Lung (tissue), 11 donors: ENCODE measurements at regions not wholly inside any gene's neighbourhood (a gene's known extent, or its start where the extent isn't known, plus 50 kb on each side); places are given as distances from the start of the nearest gene placed in this dataset.

Source experiments
- ATAC-seq: fragments of 200-7000 bp; cut with Tn5 transposase; one replicate; pipeline ENCODE4 v1.9.1; 2020; ENCODE audit warnings: moderate number of reproducible peaks; ENCODE audit not compliant: insufficient read depth, low FRiP score
- DNase-seq, 3 donors: peaks; one replicate each; pipeline ENCODE4 v3.0.0-alpha.2; 2013 to 2017
- H3K27ac ChIP-seq, 2 donors: one replicate each; pipeline ENCODE4 v1.5.1; 2013; ENCODE audit warnings: mild to moderate bottlenecking in 2 of 2, moderate library complexity in 2 of 2, control low read depth in 1 of 2, inconsistent platforms in 1 of 2, low read depth in 1 of 2, low read length in 1 of 2
- H3K27me3 ChIP-seq, 3 donors: one replicate each; pipeline ENCODE4 v1.5.1; 2013; ENCODE audit warnings: low read length in 2 of 3; ENCODE audit not compliant: control insufficient read depth in 3 of 3, insufficient read depth in 3 of 3
- H3K36me3 ChIP-seq, 4 donors: one replicate each; pipeline ENCODE4 v1.5.1; 2013; ENCODE audit warnings: low read length in 4 of 4, mild to moderate bottlenecking in 1 of 4, moderate library complexity in 1 of 4; ENCODE audit not compliant: control insufficient read depth in 4 of 4, insufficient read depth in 4 of 4
- H3K4me1 ChIP-seq, 5 donors: one replicate each; pipeline ENCODE4 v1.5.1; 2013; ENCODE audit warnings: low read length in 5 of 5, mild to moderate bottlenecking in 2 of 5, moderate library complexity in 1 of 5; ENCODE audit not compliant: control insufficient read depth in 5 of 5, insufficient read depth in 5 of 5
- H3K4me3 ChIP-seq: one replicate; pipeline ENCODE4 v1.5.1; 2013; ENCODE audit warnings: mild to moderate bottlenecking, control low read depth, moderate library complexity
- H3K9ac ChIP-seq, 2 donors: one replicate each; pipeline ENCODE4 v1.5.1; 2013; ENCODE audit warnings: low read length in 2 of 2, control low read depth in 1 of 2; ENCODE audit not compliant: insufficient read depth in 1 of 2
- H3K9me3 ChIP-seq, 4 donors: one replicate each; pipeline ENCODE4 v1.5.1; 2013; ENCODE audit warnings: low read length in 3 of 4, mild to moderate bottlenecking in 1 of 4, moderate library complexity in 1 of 4; ENCODE audit not compliant: control insufficient read depth in 4 of 4, insufficient read depth in 3 of 4
- WGBS, 2 donors: extraction: QIAGEN DNeasy Blood & Tissue Kit; methylation state at CpG; one replicate each; pipeline ENCODE4 v1.1.7; 2013; 5-methylcytosine and 5-hydroxymethylcytosine counted together
- TF ChIP-seq, protein P1 (sequence below): IDR thresholded peaks from 2 replicates; pipeline ENCODE4 v1.5.1; 2012; ENCODE audit warnings: mild to moderate bottlenecking; ENCODE audit errors: control extremely low read depth, extremely low read depth
- donor health status: control.
- donor health status: control.
- donor health status: Bipolar disorder and iron deficiency.
- donor health status: healthy.
- donor health status: DM: yes; HTN: yes; CAD: no.

DNA sequence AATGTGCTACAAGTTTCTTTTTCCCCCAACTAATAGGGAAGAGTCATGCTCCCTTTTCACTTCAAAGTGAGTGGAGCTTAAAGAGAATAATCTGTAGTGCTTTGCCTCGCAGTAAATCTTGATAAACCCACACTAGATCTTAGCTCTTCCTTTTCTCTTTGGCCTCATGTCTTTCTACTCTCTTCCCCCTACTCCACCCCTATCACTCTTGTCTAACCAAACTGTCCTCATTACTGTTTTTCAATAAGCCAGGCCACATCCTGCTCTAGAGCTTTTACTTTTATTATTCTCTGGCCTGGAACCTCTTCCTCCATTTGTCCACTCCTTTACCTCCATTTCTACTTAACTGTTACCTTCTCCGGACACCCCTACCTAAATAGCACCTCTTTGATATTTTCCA, 291.0 kb upstream of the SATB1 start:
- Histone ChIP-seq H3K27ac (no peak overlapping the region), H3K9me3 (no peaks in the 10 kb centered on the region), H3K9ac (no peak overlapping the region), H3K27me3 (no peaks in the 10 kb centered on the region), H3K36me3 (no peaks in the 10 kb centered on the region), H3K4me1 (no peaks in the 10 kb centered on the region), H3K4me3 (no peak overlapping the region)
- TF ChIP-seq, protein P1, sequence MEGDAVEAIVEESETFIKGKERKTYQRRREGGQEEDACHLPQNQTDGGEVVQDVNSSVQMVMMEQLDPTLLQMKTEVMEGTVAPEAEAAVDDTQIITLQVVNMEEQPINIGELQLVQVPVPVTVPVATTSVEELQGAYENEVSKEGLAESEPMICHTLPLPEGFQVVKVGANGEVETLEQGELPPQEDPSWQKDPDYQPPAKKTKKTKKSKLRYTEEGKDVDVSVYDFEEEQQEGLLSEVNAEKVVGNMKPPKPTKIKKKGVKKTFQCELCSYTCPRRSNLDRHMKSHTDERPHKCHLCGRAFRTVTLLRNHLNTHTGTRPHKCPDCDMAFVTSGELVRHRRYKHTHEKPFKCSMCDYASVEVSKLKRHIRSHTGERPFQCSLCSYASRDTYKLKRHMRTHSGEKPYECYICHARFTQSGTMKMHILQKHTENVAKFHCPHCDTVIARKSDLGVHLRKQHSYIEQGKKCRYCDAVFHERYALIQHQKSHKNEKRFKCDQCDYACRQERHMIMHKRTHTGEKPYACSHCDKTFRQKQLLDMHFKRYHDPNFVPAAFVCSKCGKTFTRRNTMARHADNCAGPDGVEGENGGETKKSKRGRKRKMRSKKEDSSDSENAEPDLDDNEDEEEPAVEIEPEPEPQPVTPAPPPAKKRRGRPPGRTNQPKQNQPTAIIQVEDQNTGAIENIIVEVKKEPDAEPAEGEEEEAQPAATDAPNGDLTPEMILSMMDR, result no peak
- no peak for DNase-seq
- WGBS, 2 donors, result 71 to 88% methylated on average over 2 of the region's 2 CpGs
- no peak for ATAC-seq

DNA sequence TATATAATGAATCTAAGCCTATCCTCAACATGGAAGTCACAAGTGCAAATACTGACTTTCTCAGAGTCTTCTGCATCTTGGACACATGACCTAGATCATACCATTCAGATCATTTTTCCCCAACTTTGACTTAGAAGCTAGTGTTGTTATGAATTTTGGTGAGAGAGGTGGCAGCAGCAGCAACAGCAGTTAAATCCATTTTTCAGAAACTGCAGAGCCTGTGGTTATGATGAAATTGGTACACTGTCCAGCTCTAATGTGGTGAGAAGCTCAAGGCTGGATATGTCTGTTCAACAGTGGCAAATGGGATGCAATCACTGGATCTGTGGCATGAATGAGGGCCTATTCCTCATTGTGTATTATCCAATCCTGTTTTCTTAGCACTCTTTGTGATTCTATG, 290.1 kb upstream of the SATB1 start:
- DNase-seq (no peak), ATAC-seq (no peak)
- TF ChIP-seq, protein P1, result no peak
- H3K36me3 ChIP-seq, result no peaks in the 10 kb centered on the region
- no peak overlapping the region for H3K9ac ChIP-seq
- no peaks in the 10 kb centered on the region for H3K4me1 ChIP-seq
- H3K9me3 ChIP-seq, result no peaks in the 10 kb centered on the region
- H3K27me3 ChIP-seq, result no peaks in the 10 kb centered on the region
- H3K27ac ChIP-seq, result no peak overlapping the region
- H3K4me3 ChIP-seq, result no peak overlapping the region

DNA sequence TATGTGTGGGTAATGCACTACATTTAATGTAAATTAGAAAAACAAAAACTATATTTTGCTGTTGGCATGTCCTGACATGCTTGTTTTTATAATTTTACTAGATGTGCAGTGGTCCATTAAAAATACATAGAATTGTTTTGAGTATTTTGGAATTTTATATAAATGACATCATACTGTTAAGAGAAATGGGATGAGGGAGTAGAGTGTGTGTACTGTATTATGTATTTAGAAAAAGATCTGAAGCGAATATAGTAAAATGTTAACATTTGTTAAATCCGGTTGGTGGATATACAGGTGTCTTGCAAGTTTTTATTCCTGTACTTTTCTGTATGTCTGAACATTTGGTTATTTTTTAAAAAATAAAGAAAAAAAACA, 288.4 kb upstream of the SATB1 start:
- Histone ChIP-seq H3K36me3 (no peaks in the 10 kb centered on the region), H3K27me3 (no peaks in the 10 kb centered on the region), H3K27ac (no peak overlapping the region), H3K4me3 (no peak overlapping the region), H3K9me3 (no peaks in the 10 kb centered on the region), H3K9ac (no peak overlapping the region), H3K4me1 (no peaks in the 10 kb centered on the region)
- TF ChIP-seq, protein P1, result no peak
- no peak for ATAC-seq
- WGBS, 2 donors, result 95 to 98% methylated on average over 2 of the region's 2 CpGs
- DNase-seq, result no peak

DNA sequence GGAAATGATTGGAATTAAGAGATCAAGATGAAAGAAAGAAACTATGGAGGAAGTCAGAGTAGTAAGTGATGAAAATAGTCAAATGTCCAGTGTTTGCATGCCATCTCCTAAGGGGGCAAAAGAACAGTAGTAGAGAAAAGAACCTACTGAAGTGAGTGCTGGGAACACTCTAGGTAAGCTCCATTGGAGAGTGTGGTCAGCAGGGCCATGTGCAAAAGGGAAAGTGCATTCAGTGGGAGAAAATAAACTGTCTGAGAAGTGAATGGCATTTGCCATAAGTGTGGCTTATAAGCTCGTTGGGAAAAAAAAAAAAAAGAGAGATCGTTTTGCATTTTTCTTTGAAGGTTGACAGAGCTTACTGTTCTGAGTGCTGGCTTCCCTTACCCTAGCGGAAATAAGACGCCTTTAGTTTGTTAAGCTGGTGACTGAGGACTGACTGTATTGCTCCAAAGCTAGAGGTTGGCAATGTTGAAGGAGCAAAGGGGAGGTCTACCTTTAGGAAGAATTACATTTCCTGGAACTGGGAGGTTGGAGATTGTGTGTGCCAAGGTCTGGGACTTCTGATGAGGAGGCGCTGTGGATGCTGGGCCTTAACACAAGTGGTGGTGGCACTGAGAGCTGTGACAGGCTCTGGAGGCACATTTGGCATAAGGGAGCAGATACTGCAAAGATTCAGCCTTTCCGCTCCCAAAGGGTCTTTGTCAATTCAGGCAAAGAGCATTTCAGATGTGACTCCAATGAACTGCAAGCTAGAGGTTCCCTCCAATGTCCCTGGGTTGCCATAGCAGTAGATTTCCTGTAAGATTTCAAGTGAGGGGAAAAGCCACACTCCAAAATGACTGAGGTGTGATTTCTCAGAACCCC, 287.8 kb upstream of the SATB1 start:
- H3K27ac ChIP-seq, result no peak overlapping the region
- WGBS, 2 donors, result 71 to 84% methylated on average over 6 of the region's 6 CpGs
- H3K4me3 ChIP-seq, result no peak overlapping the region
- DNase-seq, result no peak
- no peak for ATAC-seq
- TF ChIP-seq, protein P1, result no peak
- no peak overlapping the region for H3K9ac ChIP-seq
- no peaks in the 10 kb centered on the region for H3K9me3 ChIP-seq
- H3K36me3 ChIP-seq, result no peaks in the 10 kb centered on the region
- H3K27me3 ChIP-seq, result no peaks in the 10 kb centered on the region
- no peaks in the 10 kb centered on the region for H3K4me1 ChIP-seq
